SW480 (cell line): ENCODE measurements at regions not wholly inside any gene's neighbourhood (a gene's known extent, or its start where the extent isn't known, plus 50 kb on each side); places are given as distances from the start of the nearest gene placed in this dataset.
A peak's percentile ranks its signal among the peaks of the same experiment; 100 is the strongest.

Experiments
- DNase-seq: peaks from one replicate; pipeline ENCODE4 v3.0.0-alpha.2; 2016; ENCODE audit warnings: low spot score

DNA sequence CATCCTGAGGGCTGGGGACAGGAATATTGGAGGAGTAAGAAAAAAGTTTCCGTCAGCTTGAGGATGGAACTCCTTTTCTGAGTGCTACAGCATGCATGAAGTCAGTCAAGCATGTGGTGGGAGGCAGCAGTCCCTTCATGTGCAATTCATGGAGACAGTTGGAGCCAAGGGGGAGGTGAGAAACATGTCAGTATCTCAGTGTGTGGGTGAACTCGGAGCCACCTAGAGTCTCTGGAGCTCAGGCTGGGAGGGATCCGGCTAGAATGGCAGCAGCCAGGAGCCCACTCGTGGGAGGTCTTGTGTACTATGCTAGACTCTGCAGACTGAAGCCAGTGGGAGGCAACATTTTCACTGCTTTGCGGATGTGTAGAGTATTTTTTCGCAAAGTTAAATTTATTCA lies 60.3 kb downstream of the AVPR1A start:
- DNase-seq = no peak

- no peak for DNase-seq
Observed at GRCh38 chr12:63086149-63086915, 64.7 kb downstream of the AVPR1A start.

- DNase-seq = no peak
Observed at GRCh38 chr12:63085120-63085519, 65.9 kb downstream of the AVPR1A start.

DNA sequence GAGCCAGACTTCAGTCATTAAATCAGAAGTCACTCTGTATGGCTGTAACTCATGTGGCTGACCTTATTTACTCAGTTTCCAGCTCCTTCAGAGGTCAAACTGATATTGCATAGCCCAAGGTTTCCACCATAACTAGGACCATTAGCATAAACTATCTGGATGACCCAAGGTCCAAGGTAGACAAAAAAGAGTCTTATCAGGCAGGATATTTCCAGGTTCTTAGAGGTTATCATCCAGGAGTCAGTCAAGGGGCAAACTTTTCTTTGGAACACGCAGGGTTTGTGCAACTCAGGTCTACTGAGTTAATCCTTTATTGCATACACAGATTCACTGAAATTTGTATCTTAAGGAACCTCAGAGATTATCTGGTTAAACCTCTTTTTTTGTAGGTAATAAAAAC lies 66.5 kb downstream of the AVPR1A start:
- DNase-seq = no peak

GRCh38 chr12:63083046-63083445 lies 68.0 kb downstream of the AVPR1A start:
- no peak for DNase-seq

DNA sequence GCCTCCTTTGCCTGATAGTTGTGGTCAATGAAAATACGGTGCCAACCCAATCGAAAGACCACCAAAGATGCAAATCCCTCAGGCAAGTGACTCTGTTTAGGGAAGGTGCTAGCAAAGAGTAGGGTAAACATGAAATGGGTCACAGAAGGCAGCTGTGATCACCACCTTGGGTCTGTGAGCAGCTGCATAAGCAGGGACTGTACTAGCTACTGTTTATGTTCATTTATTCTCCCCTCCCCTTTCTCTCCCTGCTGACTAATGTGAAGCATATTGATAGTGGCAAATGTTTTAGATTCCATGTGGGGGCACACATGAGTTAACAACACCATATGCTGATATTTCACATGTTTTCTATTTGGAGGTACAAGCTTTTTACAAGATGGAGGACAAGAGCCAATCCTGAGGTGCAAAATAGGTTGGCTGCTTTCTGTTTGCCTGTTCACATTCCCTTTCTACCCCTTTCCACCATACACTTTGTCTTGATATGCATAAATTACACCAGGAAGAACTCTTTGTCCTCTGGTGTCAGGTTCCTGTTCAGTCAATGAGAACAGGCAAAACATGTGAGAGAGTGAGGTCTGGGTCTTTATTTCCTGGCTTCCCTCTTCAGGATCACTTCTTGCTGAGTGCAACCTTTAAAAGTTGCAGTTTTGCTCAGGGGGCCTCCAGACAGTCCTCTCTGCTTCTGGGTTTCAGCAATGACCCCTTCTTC lies 71.1 kb downstream of the AVPR1A start:
- no peak for DNase-seq

DNA sequence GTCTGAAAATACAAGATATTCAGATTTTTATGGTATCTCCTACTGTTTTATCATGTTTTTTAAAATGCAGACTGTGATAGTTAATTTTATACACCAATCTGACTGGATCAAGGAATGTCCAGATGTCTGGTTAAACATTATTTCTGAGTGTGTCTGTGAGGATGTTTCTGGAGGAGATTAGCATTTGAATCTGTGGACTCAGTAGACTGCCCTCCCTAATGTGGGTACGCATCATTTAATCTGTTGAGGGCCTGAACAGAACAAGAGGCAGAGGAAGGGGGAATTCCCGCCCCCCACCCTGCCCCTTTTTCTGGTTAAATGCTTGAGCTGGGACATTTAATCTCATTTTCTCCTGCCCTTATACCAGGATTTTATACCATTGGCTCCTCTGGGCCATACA lies 72.1 kb downstream of the AVPR1A start:
- DNase-seq = no peak

GRCh38 chr12:63075376-63076060 lies 75.5 kb downstream of the AVPR1A start:
- no peak for DNase-seq

DNA sequence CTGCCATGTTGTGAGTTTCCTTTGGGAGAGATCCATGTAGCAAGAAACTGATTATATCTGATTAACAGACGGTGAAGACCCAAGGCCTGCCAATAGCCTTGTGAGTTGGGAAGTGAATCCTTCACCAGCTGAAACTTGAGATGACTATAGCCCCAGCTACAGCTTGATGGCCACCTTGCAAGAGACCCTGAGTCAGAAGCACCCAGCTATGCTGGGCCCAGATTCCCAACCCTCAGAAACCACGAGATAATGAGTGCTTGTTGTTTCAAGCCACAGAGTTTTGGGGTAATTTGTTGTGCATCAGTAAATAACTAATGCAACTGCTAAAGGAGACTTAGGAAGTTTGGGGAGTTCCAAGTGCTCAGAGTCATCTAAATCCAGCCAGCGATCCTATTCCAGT lies 80.3 kb downstream of the AVPR1A start:
- DNase-seq = no peak

DNA sequence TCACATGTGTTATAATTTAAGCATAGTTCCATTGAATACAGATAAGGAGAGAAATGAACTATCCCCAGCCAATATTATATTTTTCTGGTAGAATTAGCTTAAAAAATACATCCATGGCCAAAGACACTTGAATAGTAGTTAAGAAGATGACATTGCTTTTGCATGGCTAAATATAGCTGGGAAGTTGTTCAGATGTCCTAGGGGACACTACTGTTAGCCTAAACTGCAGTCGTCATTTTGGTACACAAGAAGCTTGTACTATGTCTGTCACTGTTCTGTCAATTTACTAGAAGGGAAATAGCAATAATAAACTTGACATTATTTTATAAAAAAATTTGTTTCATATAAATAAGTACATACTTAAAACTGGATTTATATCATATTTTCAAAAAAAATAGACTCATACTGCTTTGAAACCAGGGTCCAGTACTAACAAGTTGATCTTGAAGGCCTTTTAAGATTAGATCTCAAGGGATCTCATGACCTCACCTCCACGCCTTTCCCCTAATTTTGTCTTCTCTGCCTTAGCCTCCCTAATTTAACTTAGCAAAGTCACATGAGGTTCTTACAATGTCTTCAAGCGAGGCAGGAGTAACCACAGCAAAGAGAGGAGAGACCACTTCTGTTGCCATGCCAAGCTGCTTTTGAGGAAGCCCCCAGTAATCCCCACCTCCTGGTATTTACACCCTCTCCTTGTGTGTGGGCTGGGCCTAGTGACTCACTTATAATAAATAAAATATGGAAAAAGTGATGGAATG lies 81.0 kb downstream of the AVPR1A start:
- DNase-seq = no peak

- peak; percentile 26 for DNase-seq
Observed at GRCh38 chr12:63068857-63069442, 82.1 kb downstream of the AVPR1A start.

GRCh38 chr12:63066782-63067181 lies 84.2 kb downstream of the AVPR1A start:
- no peak for DNase-seq

- DNase-seq = no peak
Observed at GRCh38 chr12:63066136-63066535, 84.9 kb downstream of the AVPR1A start.

DNA sequence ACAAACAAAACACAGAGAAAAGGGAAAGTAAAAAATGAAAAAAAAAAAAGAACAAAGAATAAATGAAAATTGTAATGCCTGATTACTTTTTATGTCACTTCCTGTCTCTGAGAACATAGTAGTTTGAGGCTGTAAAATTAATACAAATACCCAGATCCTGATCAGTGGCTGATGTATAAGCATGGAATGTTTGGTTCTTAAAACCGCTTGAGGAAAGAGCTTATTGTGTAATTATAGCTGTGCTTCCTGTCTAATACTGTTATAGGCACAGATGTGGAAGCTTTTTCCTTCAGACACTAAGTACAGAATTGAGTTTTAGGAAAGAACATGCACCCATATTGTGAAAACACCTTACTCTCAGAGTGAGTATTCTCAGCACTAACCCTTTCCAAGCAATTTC lies 86.9 kb downstream of the AVPR1A start:
- no peak for DNase-seq

- DNase-seq = no peak
Observed at GRCh38 chr12:63056649-63057048, 94.4 kb downstream of the AVPR1A start.

- DNase-seq = no peak
Observed at GRCh38 chr12:63052696-63053095, 98.3 kb downstream of the AVPR1A start.

DNA sequence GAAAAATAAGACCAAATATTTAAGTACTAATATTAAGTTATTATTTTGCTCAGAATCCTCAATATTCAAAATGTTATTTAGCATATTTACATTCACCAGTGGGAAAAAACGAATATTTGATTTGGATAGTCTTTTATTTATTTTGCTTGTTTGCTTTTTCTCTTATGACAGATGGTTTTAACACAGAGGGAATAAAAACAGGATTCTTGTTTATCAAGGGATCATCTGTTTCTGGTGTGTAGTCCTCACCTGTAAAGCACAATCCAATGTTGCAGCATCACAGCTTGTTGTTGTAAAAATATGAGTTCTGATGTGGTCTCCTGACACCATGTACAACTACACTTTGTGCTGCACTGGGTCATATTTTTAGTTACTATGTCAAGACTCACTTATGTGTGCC lies 103.9 kb downstream of the AVPR1A start:
- DNase-seq = no peak

DNA sequence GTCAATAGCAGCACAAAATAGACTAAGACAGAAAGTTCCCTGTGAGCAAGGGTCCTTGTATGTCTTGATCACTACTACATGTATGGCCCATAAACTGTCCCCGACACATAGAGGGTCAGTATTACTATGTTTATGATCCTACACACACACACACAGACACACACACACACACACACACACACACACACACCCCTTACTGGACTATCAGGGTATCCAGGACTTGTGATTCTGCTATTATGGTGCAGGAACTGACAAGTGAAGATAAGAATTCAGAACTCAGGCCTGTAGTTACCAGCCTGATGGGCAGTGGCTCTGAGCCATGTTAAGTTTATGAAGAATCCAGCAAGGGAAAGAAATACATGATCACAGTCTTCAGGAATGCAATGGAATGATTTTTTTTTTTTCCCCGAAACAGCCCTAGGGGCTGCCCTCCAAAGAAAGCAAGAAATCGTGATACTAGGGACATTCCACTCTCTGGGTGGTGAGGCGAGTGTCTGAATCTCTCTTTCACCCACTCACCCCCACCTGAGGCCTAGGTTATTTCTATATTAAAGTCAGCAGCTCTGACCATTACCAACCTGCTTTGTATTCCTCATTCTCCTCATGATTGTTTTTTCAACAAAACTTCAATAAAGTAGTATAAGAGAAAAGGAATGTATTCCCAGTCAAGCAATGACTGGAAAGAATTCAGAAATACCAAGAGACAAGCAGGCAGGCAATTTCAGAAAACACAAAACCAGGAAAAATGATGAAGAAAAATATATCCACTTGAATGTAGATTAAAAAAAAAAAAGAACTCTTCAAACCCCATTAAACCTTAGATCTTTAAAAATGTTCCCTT lies 105.8 kb downstream of the AVPR1A start:
- no peak for DNase-seq

DNA sequence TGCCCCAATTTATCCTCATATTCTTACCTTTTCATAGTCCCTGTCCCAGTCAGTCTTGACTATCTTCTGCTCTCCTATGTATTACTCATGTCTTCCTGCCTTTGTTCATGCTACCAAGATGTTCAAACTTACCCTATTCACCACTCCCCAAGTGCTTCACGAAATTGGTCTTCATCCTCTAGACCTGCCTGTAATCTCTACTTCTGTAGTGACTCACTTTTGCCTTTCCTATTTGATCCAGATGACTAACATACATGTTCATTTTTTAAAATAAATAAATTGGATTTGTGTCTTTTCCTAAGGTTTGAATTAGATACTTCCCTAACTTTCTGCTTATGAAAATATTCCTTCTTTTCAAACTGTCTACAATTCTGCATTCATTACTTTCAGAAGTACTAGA lies 107.7 kb upstream of the PPM1H start:
- no peak for DNase-seq

DNA sequence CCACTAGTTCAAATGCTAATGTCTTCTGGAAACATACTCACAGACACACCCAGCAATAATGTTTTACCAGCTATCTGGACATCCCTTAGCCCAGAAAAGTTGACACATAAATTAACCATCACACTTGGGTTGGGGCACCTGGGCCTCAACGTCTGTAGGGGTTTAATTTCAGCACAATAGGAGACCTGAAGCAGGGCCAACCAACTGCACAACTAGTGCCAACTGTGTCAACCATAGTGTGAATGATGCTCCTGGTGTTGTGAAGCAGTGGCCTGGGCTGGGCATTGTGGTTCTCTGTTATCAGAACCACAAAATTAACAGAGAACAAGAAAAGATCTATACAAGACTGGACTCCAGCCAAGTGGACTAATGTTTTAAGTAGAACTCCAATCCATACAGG lies 106.7 kb upstream of the PPM1H start:
- DNase-seq = no peak
